GM23248 (cell line): ENCODE measurements at regions not wholly inside any gene's neighbourhood (a gene's known extent, or its start where the extent isn't known, plus 50 kb on each side); places are given as distances from the start of the nearest gene placed in this dataset.

ENCODE experiments used
- EZH2 ChIP-seq: fragments of 200-600 bp; sonication (generic); IDR thresholded peaks from 2 replicates; pipeline ENCODE4 v1.6.1; 2018; ENCODE audit warnings: antibody characterized with exemption, mild to moderate bottlenecking; ENCODE audit not compliant: insufficient read depth, poor library complexity, severe bottlenecking
- EZH2phosphoT487 ChIP-seq: fragments of 200-600 bp; sonication (generic); IDR thresholded peaks from 2 replicates; pipeline ENCODE4 v1.6.1; 2018; ENCODE audit warnings: antibody characterized with exemption, moderate library complexity, mild to moderate bottlenecking, low read depth; ENCODE audit not compliant: insufficient read depth

GRCh38 chr21:26641062-26641461 lies 68.0 kb upstream of the CYYR1 start:
- TF ChIP-seq EZH2 = no peak
- no peak for TF ChIP-seq EZH2phosphoT487
